KOPT-K1 (cell line): ENCODE measurements at regions not wholly inside any gene's neighbourhood (a gene's known extent, or its start where the extent isn't known, plus 50 kb on each side); places are given as distances from the start of the nearest gene placed in this dataset.

ENCODE experiments used
- H3K27ac ChIP-seq: fragments of 200-600 bp; sonication (generic); 2 replicates; pipeline ENCODE4 v1.5.1; 2016; ENCODE audit warnings: antibody characterized with exemption, mild to moderate bottlenecking, low read depth, low read length; ENCODE audit not compliant: poor library complexity, severe bottlenecking
- H3K36me3 ChIP-seq: fragments of 200-600 bp; sonication (generic); 2 replicates; pipeline ENCODE4 v1.5.1; 2017; ENCODE audit warnings: antibody characterized with exemption, mild to moderate bottlenecking, low read length, moderate library complexity; ENCODE audit not compliant: insufficient read depth
- H3K9me3 ChIP-seq: fragments of 200-600 bp; sonication (generic); 2 replicates; pipeline ENCODE4 v1.5.1; 2017; ENCODE audit warnings: antibody characterized with exemption, low read length, mild to moderate bottlenecking; ENCODE audit not compliant: insufficient read depth, poor library complexity, severe bottlenecking

GRCh38 chr3:178048768-178049167 is 487.5 kb upstream of the KCNMB2 start:
- no peaks in the 10 kb centered on the region for H3K36me3 ChIP-seq
- no peak overlapping the region for H3K27ac ChIP-seq

GRCh38 chr3:178054471-178054870 is 481.8 kb upstream of the KCNMB2 start:
- no peaks in the 10 kb centered on the region for H3K9me3 ChIP-seq
- no peak overlapping the region for H3K27ac ChIP-seq
- H3K36me3 ChIP-seq = no peaks in the 10 kb centered on the region

More at GRCh38 chr3:178048768-178049167, 487.5 kb upstream of the KCNMB2 start:
- no peaks in the 10 kb centered on the region for H3K9me3 ChIP-seq

GRCh38 chr3:178055939-178056338 is 480.3 kb upstream of the KCNMB2 start:
- Histone ChIP-seq H3K27ac (no peak overlapping the region), H3K36me3 (no peaks in the 10 kb centered on the region), H3K9me3 (no peaks in the 10 kb centered on the region)

DNA sequence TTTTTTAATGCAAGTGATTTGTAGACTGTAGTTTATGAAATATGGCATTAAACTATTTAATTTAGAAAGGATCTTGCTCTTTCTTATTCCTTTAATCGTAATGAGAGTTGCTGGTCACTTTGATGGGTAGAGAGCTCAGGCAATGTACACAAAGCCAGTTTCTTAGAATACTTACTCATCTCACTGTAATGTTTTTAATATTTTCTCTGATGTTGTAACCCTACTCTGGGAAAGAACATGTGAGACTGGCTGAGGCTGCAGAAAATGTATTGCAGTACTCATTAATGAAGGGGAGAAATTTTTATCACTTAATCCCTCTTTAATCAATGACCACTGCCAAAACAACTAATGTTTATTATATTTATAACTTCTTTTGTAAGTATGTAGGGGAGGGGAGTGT is 479.4 kb upstream of the KCNMB2 start:
- Histone ChIP-seq H3K9me3 (no peaks in the 10 kb centered on the region), H3K27ac (no peak overlapping the region), H3K36me3 (no peaks in the 10 kb centered on the region)

DNA sequence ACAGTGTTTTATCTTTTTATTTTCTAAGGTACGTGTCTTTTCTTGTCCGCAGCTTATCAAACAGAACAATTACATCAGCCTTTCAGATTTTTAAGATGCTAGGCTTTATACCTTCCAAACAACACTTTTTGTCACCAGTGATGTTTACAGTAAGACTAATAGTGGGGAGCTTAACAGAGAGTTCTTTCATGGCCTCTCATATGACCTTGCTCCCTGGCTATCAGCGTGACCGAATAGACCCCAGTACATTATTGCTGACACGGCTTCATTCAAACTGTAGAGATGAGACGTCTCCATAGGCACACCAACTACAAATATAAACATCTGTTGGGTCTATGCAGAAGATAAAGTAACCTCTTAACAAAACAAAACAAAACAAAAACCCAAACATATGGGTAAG is 477.6 kb upstream of the KCNMB2 start:
- H3K27ac ChIP-seq = no peak overlapping the region
- no peaks in the 10 kb centered on the region for H3K9me3 ChIP-seq
- no peaks in the 10 kb centered on the region for H3K36me3 ChIP-seq

GRCh38 chr3:178059119-178059518 is 477.1 kb upstream of the KCNMB2 start:
- H3K36me3 ChIP-seq = no peaks in the 10 kb centered on the region
- no peaks in the 10 kb centered on the region for H3K9me3 ChIP-seq
- no peak overlapping the region for H3K27ac ChIP-seq

DNA sequence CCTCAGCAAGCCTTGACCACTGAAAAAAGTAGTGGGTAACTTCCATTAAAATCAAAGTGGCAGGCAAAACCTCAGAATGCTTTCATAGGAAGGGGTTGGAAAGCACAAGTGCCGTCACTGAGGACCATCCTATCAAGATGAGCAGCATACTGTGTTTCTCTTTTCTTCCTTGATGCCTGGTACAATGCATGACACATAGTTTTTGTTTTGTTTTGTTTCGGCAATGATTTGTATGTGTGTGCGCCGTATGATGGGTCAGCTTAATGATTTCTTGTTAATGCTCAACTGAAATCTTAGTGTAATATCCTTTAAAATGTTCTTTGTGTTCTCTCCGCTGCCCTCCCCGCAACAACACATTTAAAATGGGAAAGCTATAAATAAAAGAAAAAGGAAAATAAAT is 476.4 kb upstream of the KCNMB2 start:
- H3K27ac ChIP-seq = no peak overlapping the region
- no peaks in the 10 kb centered on the region for H3K36me3 ChIP-seq
- no peaks in the 10 kb centered on the region for H3K9me3 ChIP-seq

DNA sequence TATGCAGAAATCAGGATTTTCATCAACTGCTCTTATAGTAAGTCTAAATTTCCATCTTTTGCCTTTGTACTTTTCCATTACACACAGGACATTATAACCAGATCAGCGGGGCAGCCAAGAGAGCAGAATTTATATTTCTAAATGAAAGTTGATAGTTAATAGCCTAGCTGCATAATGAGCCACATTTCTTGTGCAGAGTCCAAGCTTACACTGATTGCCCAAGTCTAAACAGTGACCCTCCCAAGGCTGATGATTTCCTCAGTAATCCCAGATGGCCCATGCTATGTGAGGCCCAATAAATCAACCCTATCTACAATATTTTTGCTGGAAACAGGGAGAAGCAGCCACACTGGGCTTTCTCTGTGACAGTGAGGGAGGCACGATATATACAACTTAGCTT is 475.8 kb upstream of the KCNMB2 start:
- no peak overlapping the region for H3K27ac ChIP-seq
- H3K36me3 ChIP-seq = no peaks in the 10 kb centered on the region
- H3K9me3 ChIP-seq = no peaks in the 10 kb centered on the region

- H3K36me3 ChIP-seq = no peaks in the 10 kb centered on the region
- no peak overlapping the region for H3K27ac ChIP-seq
- no peaks in the 10 kb centered on the region for H3K9me3 ChIP-seq
Measured at GRCh38 chr3:178062126-178062525, 474.1 kb upstream of the KCNMB2 start.

GRCh38 chr3:178063461-178063860 is 472.8 kb upstream of the KCNMB2 start:
- Histone ChIP-seq H3K9me3 (no peaks in the 10 kb centered on the region), H3K27ac (no peak overlapping the region), H3K36me3 (no peaks in the 10 kb centered on the region)

DNA sequence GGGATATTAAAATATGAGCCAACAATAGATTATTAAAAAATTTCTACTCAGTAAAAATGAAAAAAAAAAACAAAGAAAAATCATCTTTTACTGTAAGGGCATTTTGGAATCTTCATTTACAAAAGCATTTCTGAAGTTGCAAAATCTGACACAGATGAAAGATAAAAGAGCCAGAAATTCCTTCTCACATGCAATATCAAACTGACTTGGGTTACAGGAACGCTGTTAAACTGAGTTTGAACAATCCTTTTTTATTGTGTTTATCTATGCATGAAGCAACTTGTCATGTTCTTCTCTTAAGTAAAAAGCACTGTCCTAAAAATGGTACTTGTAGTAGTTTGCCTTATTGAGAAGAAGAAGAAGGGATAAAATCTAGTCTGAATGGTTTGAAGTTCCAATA is 468.5 kb upstream of the KCNMB2 start:
- Histone ChIP-seq H3K27ac (no peak overlapping the region), H3K36me3 (no peaks in the 10 kb centered on the region), H3K9me3 (no peaks in the 10 kb centered on the region)

- no peaks in the 10 kb centered on the region for H3K9me3 ChIP-seq
- no peaks in the 10 kb centered on the region for H3K36me3 ChIP-seq
- H3K27ac ChIP-seq = no peak overlapping the region
Measured at GRCh38 chr3:178072391-178073305, 463.6 kb upstream of the KCNMB2 start.

GRCh38 chr3:178073366-178073765 is 462.9 kb upstream of the KCNMB2 start:
- no peaks in the 10 kb centered on the region for H3K36me3 ChIP-seq
- H3K27ac ChIP-seq = no peak overlapping the region
- no peaks in the 10 kb centered on the region for H3K9me3 ChIP-seq

DNA sequence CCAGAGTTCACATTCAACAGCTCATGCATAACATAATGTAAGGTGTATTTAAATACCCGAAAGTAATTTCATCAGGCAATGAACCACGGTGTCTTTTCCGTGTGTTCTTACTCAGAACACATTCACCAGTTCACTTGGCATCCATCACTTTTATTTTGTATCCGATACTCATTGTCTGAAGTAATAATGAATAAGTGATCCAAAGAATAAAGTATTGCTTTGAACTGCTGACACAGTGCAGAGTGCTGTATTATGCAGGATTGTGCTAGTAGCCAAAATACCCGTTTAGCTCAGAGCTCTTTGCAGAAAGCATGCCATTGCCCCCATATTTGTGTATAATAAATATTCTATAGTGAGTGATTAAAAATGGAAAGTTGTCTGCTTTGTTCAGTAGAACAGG is 460.9 kb upstream of the KCNMB2 start:
- H3K27ac ChIP-seq = no peak overlapping the region
- no peaks in the 10 kb centered on the region for H3K36me3 ChIP-seq
- H3K9me3 ChIP-seq = no peaks in the 10 kb centered on the region

DNA sequence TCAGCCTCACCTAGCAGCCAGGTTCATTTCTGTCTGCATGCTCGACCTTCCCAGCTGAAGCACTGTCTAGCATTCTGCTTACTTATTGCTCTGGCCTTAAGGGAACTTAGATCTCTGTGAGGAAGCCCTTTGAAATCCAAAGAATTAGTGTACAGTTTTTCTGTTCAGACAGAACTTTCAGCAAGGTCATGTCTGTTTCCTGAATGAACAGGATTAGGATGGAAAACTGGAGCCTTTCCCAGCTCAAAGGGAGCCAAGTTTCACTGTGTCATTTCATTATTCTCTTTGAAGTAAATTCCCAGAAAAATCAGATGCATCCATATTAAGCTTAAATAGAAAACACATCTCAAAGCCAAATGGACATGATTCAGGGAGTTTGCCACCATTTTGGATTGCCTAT is 457.3 kb upstream of the KCNMB2 start:
- no peak overlapping the region for H3K27ac ChIP-seq

GRCh38 chr3:178079966-178080365 is 456.3 kb upstream of the KCNMB2 start:
- Histone ChIP-seq H3K36me3 (no peaks in the 10 kb centered on the region), H3K27ac (no peak overlapping the region), H3K9me3 (no peaks in the 10 kb centered on the region)

More for the DNA sequence above, 457.3 kb upstream of the KCNMB2 start:
- Histone ChIP-seq H3K9me3 (no peaks in the 10 kb centered on the region), H3K36me3 (no peaks in the 10 kb centered on the region)
